Epithelial cell of esophagus (primary cell): ENCODE measurements at regions not wholly inside any gene's neighbourhood (a gene's known extent, or its start where the extent isn't known, plus 50 kb on each side); places are given as distances from the start of the nearest gene placed in this dataset.

Experiments used
- DNase-seq: peaks from one replicate; pipeline ENCODE4 v3.0.0; 2010; ENCODE audit warnings: low read depth
- H3K4me3 ChIP-seq: 2 replicates; pipeline ENCODE4 v1.5.1; 2011; ENCODE audit warnings: mild to moderate bottlenecking, low read length, control low read depth
- TF ChIP-seq, protein P1 (sequence below): IDR thresholded peaks from 2 replicates; pipeline ENCODE4 v1.5.1; 2011; ENCODE audit warnings: low read depth, mild to moderate bottlenecking, low read length, control low read depth, inconsistent platforms; ENCODE audit not compliant: insufficient read depth; ENCODE audit errors: missing control alignments

DNA sequence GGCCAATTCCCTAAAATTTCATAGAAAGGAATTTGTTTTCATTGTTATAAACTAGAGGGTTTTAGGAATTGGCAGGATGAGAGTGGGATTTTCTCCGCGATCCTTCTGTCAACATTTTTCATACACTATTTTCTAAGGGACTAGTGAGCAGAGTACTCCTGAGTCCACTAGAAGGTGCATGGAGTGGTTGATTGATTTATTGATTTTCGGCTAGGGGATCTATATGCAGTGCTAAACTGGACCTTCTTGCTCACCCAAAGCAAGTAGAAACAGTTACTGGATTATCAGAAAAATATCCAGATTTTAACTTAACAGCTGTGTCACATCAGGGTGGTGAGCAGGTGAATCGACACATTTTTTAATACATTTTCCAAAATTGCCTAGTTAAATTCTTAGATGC, 159.9 kb upstream of the DTNA start:
- H3K4me3 ChIP-seq: no peak overlapping the region
- TF ChIP-seq, protein P1, sequence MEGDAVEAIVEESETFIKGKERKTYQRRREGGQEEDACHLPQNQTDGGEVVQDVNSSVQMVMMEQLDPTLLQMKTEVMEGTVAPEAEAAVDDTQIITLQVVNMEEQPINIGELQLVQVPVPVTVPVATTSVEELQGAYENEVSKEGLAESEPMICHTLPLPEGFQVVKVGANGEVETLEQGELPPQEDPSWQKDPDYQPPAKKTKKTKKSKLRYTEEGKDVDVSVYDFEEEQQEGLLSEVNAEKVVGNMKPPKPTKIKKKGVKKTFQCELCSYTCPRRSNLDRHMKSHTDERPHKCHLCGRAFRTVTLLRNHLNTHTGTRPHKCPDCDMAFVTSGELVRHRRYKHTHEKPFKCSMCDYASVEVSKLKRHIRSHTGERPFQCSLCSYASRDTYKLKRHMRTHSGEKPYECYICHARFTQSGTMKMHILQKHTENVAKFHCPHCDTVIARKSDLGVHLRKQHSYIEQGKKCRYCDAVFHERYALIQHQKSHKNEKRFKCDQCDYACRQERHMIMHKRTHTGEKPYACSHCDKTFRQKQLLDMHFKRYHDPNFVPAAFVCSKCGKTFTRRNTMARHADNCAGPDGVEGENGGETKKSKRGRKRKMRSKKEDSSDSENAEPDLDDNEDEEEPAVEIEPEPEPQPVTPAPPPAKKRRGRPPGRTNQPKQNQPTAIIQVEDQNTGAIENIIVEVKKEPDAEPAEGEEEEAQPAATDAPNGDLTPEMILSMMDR: no peak
- DNase-seq: no peak

- H3K4me3 ChIP-seq: no peak overlapping the region
- TF ChIP-seq, protein P1: no peak
- DNase-seq: no peak
Measured at GRCh38 chr18:34550902-34551301, 159.2 kb upstream of the DTNA start.

GRCh38 chr18:34551824-34552223, 158.3 kb upstream of the DTNA start:
- no peak for DNase-seq
- TF ChIP-seq, protein P1: no peak

DNA sequence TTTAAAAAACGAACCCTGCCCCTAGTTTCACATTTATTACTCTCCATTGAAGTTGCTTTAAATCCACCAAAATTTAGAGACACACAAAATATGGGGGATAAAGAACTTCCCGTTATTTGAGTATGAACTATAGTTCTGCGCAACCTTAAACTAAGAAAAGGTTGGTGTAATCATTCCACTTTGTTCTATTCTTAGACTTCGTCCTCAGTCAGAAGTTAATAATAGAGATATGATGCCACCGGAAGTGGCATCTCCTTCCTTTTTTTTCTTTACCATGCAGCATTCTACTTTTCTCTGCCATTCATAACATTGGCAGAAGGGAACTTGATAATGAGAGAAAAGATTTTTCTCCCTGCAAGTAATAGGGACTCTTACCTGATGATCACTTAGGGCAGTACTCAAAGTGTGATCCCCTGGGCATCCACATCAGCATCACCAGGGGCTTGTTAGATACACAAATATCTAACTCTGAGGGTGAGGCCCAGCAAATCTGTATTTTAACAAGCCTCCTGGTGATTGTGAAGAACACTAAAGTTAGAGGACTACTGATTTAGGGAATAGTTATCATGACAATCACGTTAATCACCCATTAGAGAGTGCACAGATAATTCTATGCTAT, 147.7 kb upstream of the DTNA start:
- no peak overlapping the region for H3K4me3 ChIP-seq
- no peak for DNase-seq
- TF ChIP-seq, protein P1: no peak

More at GRCh38 chr18:34551824-34552223, 158.3 kb upstream of the DTNA start:
- H3K4me3 ChIP-seq: no peak overlapping the region

- H3K4me3 ChIP-seq: no peak overlapping the region
- no peak for DNase-seq
Measured at GRCh38 chr18:34567857-34568256, 142.2 kb upstream of the DTNA start.

DNA sequence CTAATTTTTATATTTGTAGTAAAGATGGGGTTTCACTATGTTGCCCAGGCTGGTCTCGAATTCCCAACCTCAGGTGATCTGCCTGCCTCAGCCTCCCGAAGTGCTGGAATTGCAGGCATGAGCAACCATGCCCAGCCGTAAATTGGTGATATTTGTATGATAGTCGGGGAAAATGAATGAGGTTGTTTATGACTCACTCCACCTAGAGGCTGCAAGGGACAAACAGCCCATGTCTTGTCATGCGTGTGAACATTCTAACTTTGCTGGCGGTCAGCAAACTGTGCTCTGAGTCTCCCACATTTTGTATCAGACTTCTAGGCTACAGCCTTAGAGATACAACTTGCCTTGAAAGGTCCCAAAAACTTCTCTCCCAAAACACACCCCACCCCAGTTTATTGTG, 133.5 kb upstream of the DTNA start:
- no peak for DNase-seq
- TF ChIP-seq, protein P1: no peak

More at GRCh38 chr18:34567857-34568256, 142.2 kb upstream of the DTNA start:
- TF ChIP-seq, protein P1: no peak

GRCh38 chr18:34583895-34584294, 126.2 kb upstream of the DTNA start:
- TF ChIP-seq, protein P1: no peak
- no peak overlapping the region for H3K4me3 ChIP-seq
- no peak for DNase-seq

More for the DNA sequence above, 133.5 kb upstream of the DTNA start:
- H3K4me3 ChIP-seq: no peak overlapping the region
